Nucleus accumbens (tissue), 56 donors: ENCODE measurements at regions not wholly inside any gene's neighbourhood (a gene's known extent, or its start where the extent isn't known, plus 50 kb on each side); places are given as distances from the start of the nearest gene placed in this dataset.
"Not testable (repeated sequence)": the region's sequence is repeated elsewhere in the genome, so short reads cannot be mapped to it uniquely, and the experiment has no call there.

Source experiments
- DNase-seq, 56 donors: peaks; one replicate each; lab custom pipeline; 2025; lab: John Stamatoyannopoulos, UW

GRCh38 chr5:124626053-124626452, 120.4 kb downstream of the ZNF608 start:
- DNase-seq, result no peak

DNA sequence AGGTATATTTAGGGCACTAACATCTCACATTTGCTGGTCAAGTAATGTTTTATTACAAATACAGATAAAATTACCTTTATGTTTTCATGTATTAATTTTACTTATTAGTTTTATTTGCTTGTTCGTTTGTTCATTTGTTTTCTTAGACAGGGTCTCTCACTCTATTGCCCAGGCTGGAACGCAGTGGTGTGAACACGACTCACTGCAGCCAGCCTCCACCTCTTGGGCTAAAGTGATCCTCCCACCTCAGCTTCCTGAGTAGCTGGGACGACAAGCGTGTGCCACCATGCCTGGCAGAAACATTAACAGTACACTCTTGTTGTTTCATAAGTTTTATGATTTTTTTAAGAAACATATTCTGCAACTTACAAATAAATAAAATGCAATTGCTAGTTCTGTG, 123.2 kb downstream of the ZNF608 start:
- DNase-seq, result no peak

GRCh38 chr5:124622851-124623250, 123.6 kb downstream of the ZNF608 start:
- DNase-seq, result no peak

GRCh38 chr5:124621279-124621678, 125.2 kb downstream of the ZNF608 start:
- no peak for DNase-seq

GRCh38 chr5:124620743-124621142, 125.7 kb downstream of the ZNF608 start:
- no peak for DNase-seq

GRCh38 chr5:124619121-124619520, 127.3 kb downstream of the ZNF608 start:
- DNase-seq, result no peak

DNA sequence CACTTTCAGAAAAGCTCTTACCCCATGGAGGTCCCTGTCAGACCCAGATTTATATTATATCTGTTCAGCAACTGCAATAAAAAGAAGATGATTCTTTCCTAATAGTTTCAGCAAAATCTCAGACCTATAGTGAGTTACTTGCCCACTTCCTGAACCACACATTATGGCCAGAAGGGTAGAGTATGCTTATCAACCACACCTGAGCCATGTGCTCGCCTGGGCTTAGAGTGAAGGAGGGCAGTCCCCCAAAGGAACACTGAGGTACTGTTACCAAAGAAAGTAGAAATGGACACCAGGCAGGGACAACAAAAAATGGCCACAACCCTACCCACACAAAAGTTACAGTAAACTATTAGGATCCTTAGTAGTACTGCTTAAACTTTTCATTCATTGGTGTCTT, 128.7 kb downstream of the ZNF608 start:
- no peak for DNase-seq

GRCh38 chr5:124614836-124615385, 131.5 kb downstream of the ZNF608 start:
- DNase-seq, result no peak

GRCh38 chr5:124614105-124614504, 132.3 kb downstream of the ZNF608 start:
- no peak for DNase-seq

- DNase-seq, result no peak
These were observed 133.0 kb downstream of the ZNF608 start for GRCh38 chr5:124613273-124613953.

- DNase-seq, result no peak
These were observed 134.4 kb downstream of the ZNF608 start for GRCh38 chr5:124612023-124612422.

GRCh38 chr5:124611262-124611661, 135.2 kb downstream of the ZNF608 start:
- not testable (repeated sequence) for DNase-seq

DNA sequence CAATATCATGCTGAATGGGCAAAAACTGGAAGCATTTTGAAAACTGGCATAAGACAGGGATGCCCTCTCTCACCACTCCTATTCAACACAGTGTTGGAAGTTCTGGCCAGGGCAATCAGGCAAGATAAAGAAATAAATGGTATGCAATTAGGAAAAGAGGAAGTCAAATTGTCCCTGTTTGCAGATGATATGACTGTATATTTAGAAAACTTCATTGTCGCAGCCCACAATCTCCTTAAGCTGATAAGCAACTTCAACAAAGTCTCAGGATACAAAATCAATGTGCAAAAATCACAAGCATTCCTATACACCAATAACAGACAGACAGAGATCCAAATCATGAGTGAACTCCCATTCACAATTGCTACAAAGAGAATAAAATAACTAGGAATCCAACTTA, 136.8 kb downstream of the ZNF608 start:
- not testable (repeated sequence) for DNase-seq

DNA sequence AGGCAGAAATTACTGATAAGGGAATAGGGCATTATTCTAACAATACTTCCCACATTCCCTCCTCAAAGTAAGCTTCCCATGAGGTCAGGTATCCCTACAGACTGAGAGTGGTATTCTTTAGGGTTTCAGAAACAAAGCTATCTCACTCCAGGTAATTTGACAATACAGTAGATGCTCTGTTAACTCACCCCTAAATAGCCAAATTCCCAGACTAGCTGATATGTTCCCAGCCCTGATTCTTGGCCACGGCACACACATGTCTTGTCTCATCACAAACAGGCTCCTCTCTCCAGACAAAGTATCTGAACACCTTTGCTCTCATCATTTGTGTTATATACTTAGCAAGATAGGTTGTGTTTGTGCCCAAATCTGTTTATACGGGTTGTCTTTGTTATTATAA, 139.9 kb downstream of the ZNF608 start:
- no peak for DNase-seq

DNA sequence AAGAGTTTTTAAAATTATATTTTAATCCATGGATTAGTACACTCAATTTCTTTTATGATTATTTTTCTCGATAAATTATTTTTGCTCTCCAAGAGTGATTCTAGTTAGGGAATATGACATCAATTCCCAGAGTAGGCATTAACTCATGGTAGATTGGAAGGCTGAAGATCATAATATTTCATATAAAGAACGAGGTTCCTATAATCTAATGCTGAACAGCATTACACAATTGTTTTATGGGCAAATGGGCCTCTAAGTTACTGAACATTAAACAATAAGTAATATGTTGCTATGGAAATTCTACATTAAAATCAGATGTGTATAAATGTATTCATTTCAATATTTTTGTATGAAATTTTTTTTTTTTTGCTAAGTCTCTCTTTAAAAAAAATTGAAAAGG, 140.3 kb downstream of the ZNF608 start:
- no peak for DNase-seq

GRCh38 chr5:124605541-124605940, 140.9 kb downstream of the ZNF608 start:
- DNase-seq, result peak in 15 of 56 donors; percentile 7 to 48 (median 32)

GRCh38 chr5:124604419-124604818, 142.0 kb downstream of the ZNF608 start:
- DNase-seq, result no peak

- no peak for DNase-seq
These were observed 143.4 kb downstream of the ZNF608 start for GRCh38 chr5:124602925-124603650.

- peak in 8 of 56 donors; percentile 6 to 34 (median 15) for DNase-seq
These were observed 147.1 kb downstream of the ZNF608 start for GRCh38 chr5:124599028-124599973.

DNA sequence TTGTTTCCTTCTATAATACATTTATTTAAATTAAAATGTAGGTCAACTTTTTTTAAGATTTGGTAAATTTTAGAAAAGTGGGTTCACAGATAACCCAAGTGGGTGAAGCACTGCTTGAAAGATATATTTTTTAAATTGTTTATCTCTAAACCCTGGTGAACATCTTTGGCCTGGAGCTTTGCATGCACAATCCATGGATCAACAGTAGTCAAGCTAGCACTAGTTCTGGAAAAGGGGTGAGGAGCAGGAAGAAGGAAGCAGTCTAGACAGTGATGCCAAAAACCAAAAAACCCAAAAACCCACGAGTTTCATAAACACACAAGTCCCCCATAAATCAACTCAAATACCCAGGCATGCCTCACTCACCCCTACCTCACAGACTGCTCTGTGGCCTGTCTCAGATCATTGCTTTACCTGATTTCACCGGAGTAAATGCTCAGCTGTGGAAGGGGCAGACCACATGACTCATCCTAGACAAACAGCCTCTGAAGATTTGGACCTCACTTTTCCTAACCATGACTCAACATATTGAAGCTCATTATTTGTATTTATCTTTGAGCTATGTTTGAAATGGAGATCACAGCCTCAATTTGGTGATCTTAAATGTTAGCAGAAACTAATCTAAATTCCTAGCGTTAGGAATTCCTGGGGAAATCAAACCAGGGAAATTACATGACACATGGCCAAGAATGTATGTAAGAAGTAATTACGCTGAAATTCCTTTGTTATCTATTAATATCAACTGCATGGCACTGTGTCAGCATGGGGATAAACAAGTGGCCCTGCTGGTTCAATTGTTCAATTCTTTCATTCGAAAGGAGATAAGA, 149.6 kb downstream of the ZNF608 start:
- DNase-seq, result no peak
